HL-60 (cell line): ENCODE measurements at regions not wholly inside any gene's neighbourhood (a gene's known extent, or its start where the extent isn't known, plus 50 kb on each side); places are given as distances from the start of the nearest gene placed in this dataset.

ENCODE experiments used
- GABPA ChIP-seq: IDR thresholded peaks from 2 replicates; pipeline ENCODE4 v1.6.1; 2012; ENCODE audit warnings: low read depth
- POLR2AphosphoS5 ChIP-seq: IDR thresholded peaks from 2 replicates; pipeline ENCODE4 v1.6.1; 2012; ENCODE audit warnings: low read depth
- SPI1 ChIP-seq: IDR thresholded peaks from 2 replicates; pipeline ENCODE4 v1.6.1; 2012; ENCODE audit warnings: low read depth, mild to moderate bottlenecking, borderline replicate concordance
- TF ChIP-seq, protein P1 (sequence below): IDR thresholded peaks from one replicate; pipeline ENCODE4 v1.5.1; 2011; ENCODE audit warnings: low read length, control low read depth, inconsistent platforms; ENCODE audit not compliant: insufficient read depth

DNA sequence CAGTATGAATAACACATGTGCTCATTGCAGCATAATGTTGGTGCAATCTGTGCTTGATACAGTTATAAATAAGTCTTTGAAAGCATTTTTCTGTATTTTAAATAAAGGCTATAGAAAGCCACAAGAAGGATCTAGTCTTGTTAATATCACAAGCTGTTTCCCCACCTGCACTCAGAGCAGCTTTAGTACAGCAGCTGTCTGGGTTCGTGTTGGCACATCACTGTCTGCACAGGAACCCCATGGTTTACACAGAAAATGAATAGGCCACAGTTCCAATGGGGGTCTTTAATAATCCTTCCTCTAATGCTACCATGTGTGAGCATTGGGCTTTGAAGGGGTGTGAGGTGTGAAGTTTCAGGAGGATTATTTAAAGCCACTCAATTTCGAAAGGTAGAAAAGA lies 2269.7 kb downstream of the MAT2B start:
- TF ChIP-seq SPI1 (no peak), GABPA (no peak), POLR2AphosphoS5 (no peak)
- TF ChIP-seq, protein P1, sequence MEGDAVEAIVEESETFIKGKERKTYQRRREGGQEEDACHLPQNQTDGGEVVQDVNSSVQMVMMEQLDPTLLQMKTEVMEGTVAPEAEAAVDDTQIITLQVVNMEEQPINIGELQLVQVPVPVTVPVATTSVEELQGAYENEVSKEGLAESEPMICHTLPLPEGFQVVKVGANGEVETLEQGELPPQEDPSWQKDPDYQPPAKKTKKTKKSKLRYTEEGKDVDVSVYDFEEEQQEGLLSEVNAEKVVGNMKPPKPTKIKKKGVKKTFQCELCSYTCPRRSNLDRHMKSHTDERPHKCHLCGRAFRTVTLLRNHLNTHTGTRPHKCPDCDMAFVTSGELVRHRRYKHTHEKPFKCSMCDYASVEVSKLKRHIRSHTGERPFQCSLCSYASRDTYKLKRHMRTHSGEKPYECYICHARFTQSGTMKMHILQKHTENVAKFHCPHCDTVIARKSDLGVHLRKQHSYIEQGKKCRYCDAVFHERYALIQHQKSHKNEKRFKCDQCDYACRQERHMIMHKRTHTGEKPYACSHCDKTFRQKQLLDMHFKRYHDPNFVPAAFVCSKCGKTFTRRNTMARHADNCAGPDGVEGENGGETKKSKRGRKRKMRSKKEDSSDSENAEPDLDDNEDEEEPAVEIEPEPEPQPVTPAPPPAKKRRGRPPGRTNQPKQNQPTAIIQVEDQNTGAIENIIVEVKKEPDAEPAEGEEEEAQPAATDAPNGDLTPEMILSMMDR, result no peak
